HG02970 (cell line): ENCODE measurements at regions not wholly inside any gene's neighbourhood (a gene's known extent, or its start where the extent isn't known, plus 50 kb on each side); places are given as distances from the start of the nearest gene placed in this dataset.
"Not testable (repeated sequence)": the region's sequence is repeated elsewhere in the genome, so short reads cannot be mapped to it uniquely, and the experiment has no call there.

Experiments used
- ATAC-seq: cut with Tn5 transposase; IDR thresholded peaks from one replicate; pipeline ENCODE4 v1.9.1; 2021; ENCODE audit warnings: mild to moderate bottlenecking, moderate library complexity, moderate number of reproducible peaks; ENCODE audit not compliant: unreplicated experiment, low FRiP score

DNA sequence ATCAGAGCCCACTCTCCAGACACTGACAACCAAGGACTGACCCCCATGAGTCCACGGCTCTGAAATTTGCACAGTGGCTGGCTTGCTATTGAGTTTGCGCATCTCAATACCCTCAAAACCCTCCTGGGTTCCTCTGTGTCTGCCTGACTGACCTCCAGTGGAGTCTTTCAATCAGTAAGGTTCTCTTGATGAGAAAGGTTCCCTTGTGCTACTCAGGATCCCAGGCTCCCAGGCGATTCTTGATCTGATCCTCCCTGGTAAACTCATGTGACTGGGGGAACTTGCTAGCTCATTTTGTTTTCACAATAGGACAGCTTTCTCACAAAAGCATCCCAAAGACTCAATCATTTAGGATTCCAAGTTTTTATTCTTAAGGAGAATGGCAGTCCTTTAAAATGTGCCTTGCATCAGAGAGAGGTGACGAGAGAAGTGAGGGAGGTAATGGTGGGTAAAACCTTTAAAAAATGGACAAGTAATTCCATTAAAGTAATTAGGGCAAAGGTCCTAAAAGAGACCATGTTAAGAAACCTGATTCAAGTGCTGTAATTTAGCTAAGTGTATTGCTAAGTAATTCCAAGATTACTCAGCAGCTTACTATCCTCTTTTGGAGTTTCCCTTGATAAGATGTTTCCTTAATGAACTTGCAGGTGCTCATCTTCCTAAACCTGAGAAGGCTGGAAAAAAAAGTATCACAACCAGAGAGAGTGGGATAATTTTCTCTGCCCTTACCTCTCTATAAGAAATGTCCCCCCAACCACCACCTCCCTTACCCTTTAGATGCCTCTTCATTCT, 304.7 kb upstream of the SGK1 start:
- ATAC-seq = no peak

DNA sequence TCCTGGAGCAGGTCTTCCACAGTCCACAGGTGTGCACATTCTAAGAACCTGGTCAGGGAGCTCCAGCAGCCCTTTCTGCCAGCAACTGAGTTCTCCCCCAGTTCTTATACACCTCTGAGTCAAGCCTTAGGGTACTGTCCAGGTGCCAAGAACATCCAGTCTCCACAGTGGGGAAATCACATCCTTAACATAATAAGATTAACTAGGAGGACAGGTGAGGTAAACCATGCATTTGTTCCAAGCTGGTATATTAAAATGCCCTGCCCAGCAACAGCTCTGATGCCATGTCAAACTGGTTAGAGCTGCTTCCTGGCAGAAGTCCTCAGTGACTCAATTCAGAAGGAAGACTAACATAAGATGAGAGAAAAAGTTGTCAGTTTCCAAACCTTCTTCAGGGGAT, 303.9 kb upstream of the SGK1 start:
- ATAC-seq = no peak

GRCh38 chr6:134619789-134620188, 301.9 kb upstream of the SGK1 start:
- ATAC-seq = no peak

DNA sequence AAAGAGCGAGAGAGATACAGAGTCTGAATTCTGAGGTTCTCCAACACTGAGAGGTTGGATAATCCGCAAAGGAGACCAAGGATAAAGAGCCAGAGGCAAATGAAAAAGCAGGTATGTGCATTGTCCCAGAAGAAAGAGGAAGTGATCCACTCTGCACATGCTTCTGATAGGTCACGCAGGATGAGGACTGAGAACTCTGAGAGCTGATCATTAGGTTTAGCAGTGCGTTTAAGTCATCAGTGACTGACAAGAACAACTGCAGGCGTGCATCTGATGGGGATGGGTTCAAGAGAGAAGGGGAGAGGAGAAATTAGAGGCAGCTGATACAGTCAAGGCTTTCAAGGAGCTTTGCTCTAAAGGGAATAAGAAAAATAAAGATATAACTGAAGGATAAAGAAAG, 301.2 kb upstream of the SGK1 start:
- no peak for ATAC-seq

DNA sequence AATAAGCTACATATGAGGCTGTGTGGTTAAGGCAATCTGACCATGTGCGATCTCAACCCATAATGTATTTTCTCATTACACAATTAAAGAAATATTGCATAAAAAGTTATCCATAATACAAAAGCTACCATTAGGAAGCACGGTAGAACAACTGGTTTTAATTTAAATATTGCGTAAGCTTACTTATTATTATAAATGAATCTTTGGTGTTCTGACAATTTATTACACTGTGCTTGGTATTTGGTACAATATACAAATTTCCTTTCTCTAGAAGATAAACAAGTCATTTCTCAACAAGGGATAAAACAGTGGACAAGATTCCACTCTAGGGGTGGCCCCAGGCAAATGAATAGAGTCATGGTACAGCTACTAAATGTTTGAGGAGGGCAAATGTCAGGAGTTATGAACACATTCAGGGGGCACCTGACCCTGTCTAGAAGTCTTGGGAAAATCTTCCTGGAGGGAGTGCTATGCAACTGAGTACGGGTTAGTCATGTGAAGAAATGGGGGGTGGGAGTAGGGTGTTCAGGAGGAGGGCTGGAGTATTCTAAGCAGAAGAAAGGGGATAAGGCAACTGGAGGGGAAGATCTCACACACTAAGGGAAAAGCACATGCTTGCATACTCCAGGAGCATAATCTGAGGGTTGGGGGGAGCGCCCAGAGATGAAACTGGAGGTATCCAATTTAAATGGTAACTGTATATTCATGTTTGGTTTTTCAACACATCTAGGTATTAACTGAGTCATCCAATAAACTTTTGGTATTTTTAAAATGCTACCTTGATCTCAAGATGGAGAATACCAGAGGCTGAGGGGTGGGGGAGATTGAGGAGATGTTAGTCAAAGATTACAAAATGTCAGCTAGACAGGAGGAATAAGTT, 296.9 kb upstream of the SGK1 start:
- ATAC-seq = no peak

GRCh38 chr6:134612128-134612527, 294.2 kb upstream of the SGK1 start:
- ATAC-seq = not testable (repeated sequence)

DNA sequence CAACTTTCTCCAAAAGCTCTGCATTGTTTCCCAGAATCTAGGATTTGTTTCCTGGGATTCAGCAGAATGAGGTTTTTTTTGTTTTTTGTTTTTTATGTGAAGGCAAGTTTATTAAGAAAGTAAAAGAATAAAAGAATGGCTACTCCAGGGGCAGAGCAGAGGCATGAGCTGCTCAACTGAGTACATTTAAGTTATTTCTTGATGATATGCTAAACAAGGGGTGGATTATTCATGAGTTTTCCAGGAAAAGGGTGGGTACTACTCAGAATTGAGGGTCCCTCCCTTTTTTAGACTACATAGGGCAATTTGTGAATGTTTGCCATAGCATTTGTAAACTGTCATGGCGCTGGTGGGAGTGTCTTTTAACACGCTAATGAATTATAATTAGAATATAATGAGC, 292.5 kb upstream of the SGK1 start:
- no peak for ATAC-seq

DNA sequence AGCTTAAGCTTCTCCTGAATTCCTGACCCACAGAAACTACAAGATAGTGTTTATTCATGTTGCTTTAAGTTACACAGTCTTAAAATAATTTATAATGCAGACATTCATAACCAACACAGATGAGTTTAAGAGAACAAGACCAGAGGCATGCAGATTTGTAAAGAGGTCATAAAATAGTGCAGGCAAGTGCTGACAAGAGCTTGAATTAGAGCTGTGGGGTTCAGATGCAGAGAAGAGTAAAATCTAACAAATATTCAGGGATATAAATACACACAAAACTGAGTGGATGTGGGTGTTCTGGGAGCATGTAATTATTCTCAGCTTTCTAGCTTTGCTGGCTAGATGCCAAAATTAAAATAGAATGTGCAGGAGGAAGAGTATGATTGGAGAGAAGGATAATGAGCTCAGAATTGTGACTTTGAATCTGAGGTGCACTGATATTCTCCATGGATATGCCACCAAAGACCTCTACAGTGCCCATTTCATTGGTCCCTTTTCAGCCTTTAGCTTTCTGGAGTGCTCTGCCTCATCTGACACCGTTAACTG, 291.9 kb upstream of the SGK1 start:
- no peak for ATAC-seq

- ATAC-seq = no peak
Observed at GRCh38 chr6:134607411-134607810, 289.5 kb upstream of the SGK1 start.

GRCh38 chr6:134605034-134605433, 287.1 kb upstream of the SGK1 start:
- ATAC-seq = no peak

GRCh38 chr6:134604014-134604676, 286.2 kb upstream of the SGK1 start:
- no peak for ATAC-seq

DNA sequence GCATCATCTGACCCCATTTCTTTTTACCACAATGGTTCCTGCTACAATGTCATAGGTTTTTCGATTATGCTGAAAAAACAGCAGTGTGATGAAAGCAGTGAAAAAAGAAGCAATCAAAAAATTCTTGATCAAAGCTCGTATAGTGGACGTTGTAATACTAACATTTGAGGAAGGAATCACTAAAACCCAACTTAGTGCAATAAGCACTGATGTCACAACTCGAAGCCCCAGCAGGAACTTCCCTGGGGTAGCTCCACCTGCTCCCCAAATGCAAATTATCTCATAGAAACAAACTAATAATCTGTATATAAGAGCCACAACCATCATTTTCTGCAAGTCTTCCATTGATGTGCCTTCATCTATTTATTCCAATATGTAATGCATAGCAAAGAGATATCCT, 285.6 kb upstream of the SGK1 start:
- ATAC-seq = no peak

DNA sequence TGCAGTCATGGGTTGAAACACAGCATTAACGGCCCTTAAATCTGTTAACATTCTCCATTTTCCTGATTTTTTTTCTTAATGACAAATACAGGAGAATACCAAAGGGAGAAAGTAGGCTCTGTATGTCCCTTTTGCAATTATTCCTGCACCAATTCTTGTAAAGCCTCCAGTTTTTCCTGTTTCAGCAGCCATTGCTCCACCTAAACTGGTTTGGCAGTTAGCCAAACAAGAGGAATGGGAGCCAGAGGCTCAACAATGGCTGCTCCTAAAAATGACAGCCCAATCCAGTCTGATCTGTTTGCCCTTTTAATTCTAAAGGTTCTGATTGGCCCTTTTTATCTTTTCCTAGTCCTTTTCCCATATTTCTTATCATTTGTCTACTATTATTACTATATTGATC, 284.2 kb upstream of the SGK1 start:
- ATAC-seq = no peak

DNA sequence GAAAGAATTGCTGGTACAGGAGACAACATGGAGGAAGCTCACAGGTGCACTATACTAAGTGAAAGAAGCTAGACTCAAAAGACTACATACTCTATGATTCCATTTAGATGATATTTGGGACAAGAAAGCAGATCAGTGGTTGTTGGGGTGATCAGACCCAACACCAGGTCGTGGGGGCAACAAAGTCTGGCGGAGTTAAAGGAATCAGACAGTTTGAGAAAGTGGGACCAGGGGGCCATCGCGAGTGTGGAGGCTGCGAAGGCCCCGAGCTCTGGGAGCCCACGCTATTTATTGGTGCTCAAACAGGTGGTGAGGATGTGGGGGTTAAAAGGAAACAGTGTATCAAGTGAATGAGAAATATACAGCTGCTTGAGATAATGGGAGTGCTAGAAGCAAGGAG, 282.8 kb upstream of the SGK1 start:
- ATAC-seq = no peak

GRCh38 chr6:134599079-134599478, 281.2 kb upstream of the SGK1 start:
- no peak for ATAC-seq

DNA sequence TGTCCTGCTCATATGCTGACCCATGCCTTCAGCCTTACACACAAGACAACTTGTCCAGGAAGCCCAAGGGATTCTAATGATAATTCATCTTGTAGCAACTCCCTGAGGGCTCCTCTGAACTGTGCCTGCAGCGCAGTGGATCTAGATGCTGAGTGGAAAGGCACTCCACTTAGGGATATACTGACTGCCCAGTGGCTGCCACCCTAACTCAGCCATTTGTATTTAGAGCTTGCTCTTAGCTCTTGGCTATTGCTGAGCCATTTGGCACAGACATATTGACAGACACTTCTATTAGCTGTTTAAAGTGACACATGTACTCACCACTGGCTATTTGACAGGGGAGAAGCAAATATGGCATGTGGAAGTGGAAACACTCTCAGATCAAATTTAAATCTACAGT, 278.3 kb upstream of the SGK1 start:
- no peak for ATAC-seq

GRCh38 chr6:134594881-134595280, 277.0 kb upstream of the SGK1 start:
- no peak for ATAC-seq

GRCh38 chr6:134593887-134594286, 276.0 kb upstream of the SGK1 start:
- no peak for ATAC-seq

- no peak for ATAC-seq
Observed at GRCh38 chr6:134593442-134593841, 275.5 kb upstream of the SGK1 start.

DNA sequence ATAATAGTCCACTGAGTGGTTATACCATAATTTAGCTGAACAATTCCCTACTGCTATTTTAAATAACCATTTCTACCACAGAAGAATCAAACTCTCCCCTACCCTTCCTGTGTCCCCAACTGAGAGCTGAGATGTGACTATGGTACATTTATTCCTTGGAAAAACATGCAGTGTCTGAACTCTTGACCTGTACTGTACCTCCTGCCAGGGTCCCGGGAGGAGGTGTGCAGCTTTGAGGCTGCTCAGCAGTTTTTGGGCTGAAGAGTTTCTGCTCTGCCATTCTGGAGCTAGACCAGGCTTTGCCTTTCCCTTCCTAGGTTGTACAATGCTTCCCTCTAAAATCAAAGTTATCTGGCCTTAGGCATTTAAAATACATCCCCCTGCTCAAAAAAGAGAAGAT, 275.1 kb upstream of the SGK1 start:
- no peak for ATAC-seq

DNA sequence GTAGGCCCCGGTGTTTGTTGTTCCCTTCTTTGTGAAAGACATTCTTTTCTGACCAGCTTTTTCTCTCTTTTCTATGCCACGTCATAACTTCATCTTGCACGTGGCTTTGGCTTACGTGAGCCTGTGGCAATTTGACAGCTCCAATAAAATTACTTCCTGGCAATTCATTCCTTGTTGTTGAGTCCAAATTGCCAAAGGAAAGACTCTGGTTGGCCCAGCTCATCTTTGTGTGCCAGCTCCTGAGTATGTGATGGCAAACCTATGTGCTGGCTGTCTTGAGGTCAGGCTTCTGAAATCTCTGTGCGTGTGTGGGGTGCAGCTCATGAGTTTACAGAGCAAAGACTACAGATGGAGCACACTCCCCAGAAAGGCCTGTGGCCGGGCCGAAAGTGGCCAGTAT, 272.5 kb upstream of the SGK1 start:
- no peak for ATAC-seq
